ENCODE measurements at regions not wholly inside any gene's neighbourhood (a gene's known extent, or its start where the extent isn't known, plus 50 kb on each side); places are given as distances from the start of the nearest gene placed in this dataset.

DNA sequence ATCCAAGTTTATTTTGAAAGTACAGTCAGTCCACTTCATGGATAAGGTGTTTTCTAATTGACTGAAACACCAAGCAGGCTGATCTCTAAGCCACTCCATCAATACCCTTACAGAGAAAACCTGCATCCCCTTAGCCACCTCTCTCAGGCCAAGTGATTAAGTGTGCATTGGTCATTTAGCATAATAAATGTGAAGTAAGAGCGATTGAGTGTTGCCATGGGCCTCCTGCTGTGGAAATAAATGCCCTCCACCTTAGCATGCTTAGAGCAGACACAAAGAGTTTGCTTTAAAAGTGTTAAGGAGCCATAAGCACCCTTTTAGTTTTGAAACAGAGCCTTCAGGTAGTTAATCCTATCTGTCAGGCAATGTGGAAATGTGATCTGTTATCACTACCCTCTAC, 386.5 kb downstream of the GPAT3 start:
- no peak overlapping the region for H3K27ac ChIP-seq
- H3K4me1 ChIP-seq = no peaks in the 10 kb centered on the region
- no peaks in the 10 kb centered on the region for H3K9me3 ChIP-seq
- TF ChIP-seq, protein P1, sequence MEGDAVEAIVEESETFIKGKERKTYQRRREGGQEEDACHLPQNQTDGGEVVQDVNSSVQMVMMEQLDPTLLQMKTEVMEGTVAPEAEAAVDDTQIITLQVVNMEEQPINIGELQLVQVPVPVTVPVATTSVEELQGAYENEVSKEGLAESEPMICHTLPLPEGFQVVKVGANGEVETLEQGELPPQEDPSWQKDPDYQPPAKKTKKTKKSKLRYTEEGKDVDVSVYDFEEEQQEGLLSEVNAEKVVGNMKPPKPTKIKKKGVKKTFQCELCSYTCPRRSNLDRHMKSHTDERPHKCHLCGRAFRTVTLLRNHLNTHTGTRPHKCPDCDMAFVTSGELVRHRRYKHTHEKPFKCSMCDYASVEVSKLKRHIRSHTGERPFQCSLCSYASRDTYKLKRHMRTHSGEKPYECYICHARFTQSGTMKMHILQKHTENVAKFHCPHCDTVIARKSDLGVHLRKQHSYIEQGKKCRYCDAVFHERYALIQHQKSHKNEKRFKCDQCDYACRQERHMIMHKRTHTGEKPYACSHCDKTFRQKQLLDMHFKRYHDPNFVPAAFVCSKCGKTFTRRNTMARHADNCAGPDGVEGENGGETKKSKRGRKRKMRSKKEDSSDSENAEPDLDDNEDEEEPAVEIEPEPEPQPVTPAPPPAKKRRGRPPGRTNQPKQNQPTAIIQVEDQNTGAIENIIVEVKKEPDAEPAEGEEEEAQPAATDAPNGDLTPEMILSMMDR (IDR thresholded peaks at IDR 0.05) = no peak
- H3K4me3 ChIP-seq = no peak overlapping the region
- no peaks in the 10 kb centered on the region for H3K36me3 ChIP-seq
- DNase-seq (ENCODE audit: low spot score) = no peak
- no peaks in the 10 kb centered on the region for H3K27me3 ChIP-seq

DNA sequence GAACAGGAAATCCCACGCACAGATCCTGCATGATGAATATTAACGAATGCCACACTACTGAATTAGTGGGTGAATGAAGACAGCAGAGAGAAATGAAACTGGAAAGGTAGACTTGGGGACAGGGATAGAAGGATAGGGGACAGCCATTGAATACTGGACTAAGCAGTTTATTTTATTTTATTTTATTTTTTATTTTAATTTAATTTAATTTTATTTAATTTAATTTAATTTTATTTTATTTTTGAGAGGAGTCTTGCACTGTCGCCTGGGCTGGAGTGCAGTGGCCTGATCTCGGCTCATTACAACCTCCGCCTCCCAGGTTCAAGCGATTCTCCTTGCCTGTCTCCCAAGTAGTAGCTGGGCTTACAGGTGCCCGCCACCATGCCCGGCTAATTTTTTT, 385.2 kb downstream of the GPAT3 start:
- no peaks in the 10 kb centered on the region for H3K4me1 ChIP-seq
- no peaks in the 10 kb centered on the region for H3K36me3 ChIP-seq
- H3K4me3 ChIP-seq = no peak overlapping the region
- no peaks in the 10 kb centered on the region for H3K9me3 ChIP-seq
- TF ChIP-seq, protein P1 (IDR thresholded peaks at IDR 0.05) = no peak
- H3K27me3 ChIP-seq = no peaks in the 10 kb centered on the region
- H3K27ac ChIP-seq = no peak overlapping the region
- DNase-seq (ENCODE audit: low spot score) = no peak

DNA sequence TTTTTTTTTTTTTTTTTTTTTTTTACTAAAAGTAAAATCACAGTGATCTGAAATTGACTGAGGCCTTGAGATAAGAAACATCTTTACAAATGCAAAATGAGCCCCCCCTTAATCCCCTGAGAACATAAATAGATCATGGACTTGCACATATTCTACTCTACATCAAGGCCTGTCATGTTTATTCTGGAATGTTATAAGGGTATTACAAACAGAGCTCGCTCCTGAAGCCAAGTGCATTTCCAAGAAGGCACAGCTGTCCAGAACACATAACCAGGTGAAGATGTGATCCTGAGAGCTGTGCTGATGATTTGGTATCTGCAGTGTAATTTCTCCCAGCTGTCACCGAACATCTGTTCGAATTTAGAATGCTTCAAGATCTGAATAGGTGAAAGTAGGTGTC, 384.5 kb downstream of the GPAT3 start:
- Histone ChIP-seq H3K36me3 (no peaks in the 10 kb centered on the region), H3K4me1 (no peaks in the 10 kb centered on the region), H3K4me3 (no peak overlapping the region), H3K27ac (no peak overlapping the region), H3K9me3 (no peaks in the 10 kb centered on the region), H3K27me3 (no peaks in the 10 kb centered on the region)
- TF ChIP-seq, protein P1 (IDR thresholded peaks at IDR 0.05) = no peak
- no peak for DNase-seq (ENCODE audit: low spot score)

DNA sequence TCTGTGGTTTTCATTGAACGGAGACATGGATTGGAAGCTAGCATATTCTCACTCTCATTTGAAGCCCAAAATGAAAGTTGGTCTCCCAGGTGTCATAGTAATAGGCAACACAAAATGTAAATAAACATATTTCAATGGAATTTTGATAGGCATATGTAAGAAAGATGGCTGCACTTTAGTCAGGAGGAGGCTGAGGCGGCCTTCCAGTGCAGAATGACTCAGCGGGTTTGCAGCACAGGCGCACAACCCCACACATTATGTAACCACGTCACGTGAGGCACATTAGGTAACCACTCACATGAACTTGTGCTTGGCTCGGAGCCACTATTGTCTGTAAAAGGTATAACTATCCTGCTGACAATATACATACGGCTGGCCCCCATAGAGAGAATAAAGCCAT, 381.7 kb downstream of the GPAT3 start:
- Histone ChIP-seq H3K27ac (no peak overlapping the region), H3K9me3 (no peaks in the 10 kb centered on the region), H3K4me1 (no peaks in the 10 kb centered on the region), H3K4me3 (no peak overlapping the region), H3K27me3 (no peaks in the 10 kb centered on the region), H3K36me3 (no peaks in the 10 kb centered on the region)
- TF ChIP-seq, protein P1 (IDR thresholded peaks at IDR 0.05) = no peak
- DNase-seq (ENCODE audit: low spot score) = no peak

DNA sequence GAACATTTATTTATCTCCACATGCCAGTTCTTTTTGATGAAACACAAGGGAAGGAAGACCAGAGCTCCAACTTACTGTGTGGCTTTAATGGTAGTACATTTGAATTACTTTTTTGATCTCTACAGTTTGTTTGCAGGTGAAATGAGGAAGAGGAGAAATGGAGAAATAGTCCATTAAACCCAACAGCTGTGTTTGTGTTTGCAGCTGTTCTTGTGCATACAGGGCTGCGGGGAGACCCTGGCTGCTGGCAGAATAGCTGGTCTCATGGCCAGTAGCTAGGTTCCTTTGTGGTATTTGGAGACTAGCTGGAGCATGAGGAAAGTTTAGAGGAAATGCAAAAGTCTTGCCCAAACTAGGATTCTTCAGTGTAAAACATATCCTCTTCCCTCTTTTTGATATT, 374.8 kb downstream of the GPAT3 start:
- no peak for DNase-seq (ENCODE audit: low spot score)
- Histone ChIP-seq H3K9me3 (no peaks in the 10 kb centered on the region), H3K4me3 (no peak overlapping the region), H3K27me3 (no peaks in the 10 kb centered on the region), H3K4me1 (no peaks in the 10 kb centered on the region), H3K36me3 (no peaks in the 10 kb centered on the region), H3K27ac (no peak overlapping the region)
- TF ChIP-seq, protein P1 (IDR thresholded peaks at IDR 0.05) = no peak

DNA sequence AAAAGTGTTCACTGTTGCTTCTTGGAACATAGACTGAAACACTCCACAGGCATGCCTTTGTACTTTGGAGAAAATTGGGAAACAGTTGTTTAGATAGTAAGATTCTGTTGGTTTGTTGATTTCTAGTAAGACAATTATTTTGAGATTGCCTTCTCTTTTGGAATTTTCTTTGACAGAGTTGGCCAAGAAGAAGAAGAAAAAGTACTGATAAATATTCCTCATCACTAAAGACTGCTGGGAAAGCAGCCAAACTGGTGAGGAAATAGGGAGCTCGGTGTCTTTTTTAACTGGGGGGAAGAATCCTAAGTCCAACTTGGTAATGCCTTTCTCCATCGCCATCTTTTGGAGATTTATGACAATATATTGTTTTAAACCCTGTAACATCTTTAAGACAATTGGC, 370.7 kb downstream of the GPAT3 start:
- TF ChIP-seq, protein P1 (IDR thresholded peaks at IDR 0.05) = no peak
- H3K27me3 ChIP-seq = no peaks in the 10 kb centered on the region
- DNase-seq (ENCODE audit: low spot score) = no peak
- H3K27ac ChIP-seq = no peak overlapping the region
- H3K4me1 ChIP-seq = no peaks in the 10 kb centered on the region
- H3K4me3 ChIP-seq = no peak overlapping the region
- H3K36me3 ChIP-seq = no peaks in the 10 kb centered on the region
- H3K9me3 ChIP-seq = no peaks in the 10 kb centered on the region

All from right atrium auricular region (tissue), 2 donors.